Loucy (cell line): ENCODE measurements at regions not wholly inside any gene's neighbourhood (a gene's known extent, or its start where the extent isn't known, plus 50 kb on each side); places are given as distances from the start of the nearest gene placed in this dataset.

Source experiments
- CTCF ChIP-seq: fragments of 200-600 bp; sonication (generic); conservative IDR thresholded peaks from 2 replicates; pipeline ENCODE4 v1.5.1; 2014; ENCODE audit warnings: mild to moderate bottlenecking, antibody characterized with exemption, low read length
- EZH2phosphoT487 ChIP-seq: fragments of 200-600 bp; IDR thresholded peaks from 2 replicates; pipeline ENCODE4 v1.6.1; 2018; ENCODE audit warnings: antibody characterized with exemption, mild to moderate bottlenecking, moderate library complexity, borderline replicate concordance

DNA sequence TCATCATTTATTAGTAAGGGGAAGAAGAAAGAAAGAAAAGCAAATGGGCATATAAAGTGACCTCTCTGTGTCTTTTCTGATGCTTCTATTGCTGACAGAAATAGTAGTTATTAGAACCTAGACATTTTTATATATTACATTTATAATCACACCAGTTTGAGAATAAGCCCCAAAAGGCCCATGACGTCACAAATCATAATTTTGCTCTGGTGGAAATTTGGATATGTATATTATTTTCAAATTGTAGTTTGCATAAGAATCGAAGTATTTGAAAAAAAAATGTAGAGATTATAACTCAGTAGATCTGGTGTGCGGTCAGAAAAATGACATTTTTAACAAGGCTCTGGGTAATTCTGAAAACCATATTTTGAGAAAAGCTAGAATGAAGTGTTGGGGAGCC lies 101.2 kb upstream of the STEAP1 start:
- TF ChIP-seq CTCF = no peak
- TF ChIP-seq EZH2phosphoT487 = no peak
